Activated CD4-positive, CD25-positive, alpha-beta regulatory T cell (primary cell): ENCODE measurements at regions not wholly inside any gene's neighbourhood (a gene's known extent, or its start where the extent isn't known, plus 50 kb on each side); places are given as distances from the start of the nearest gene placed in this dataset.

Experiments used
- DNase-seq, 4 experiments: peaks; one replicate each; lab custom pipeline; 2025; lab: John Stamatoyannopoulos, UW

DNA sequence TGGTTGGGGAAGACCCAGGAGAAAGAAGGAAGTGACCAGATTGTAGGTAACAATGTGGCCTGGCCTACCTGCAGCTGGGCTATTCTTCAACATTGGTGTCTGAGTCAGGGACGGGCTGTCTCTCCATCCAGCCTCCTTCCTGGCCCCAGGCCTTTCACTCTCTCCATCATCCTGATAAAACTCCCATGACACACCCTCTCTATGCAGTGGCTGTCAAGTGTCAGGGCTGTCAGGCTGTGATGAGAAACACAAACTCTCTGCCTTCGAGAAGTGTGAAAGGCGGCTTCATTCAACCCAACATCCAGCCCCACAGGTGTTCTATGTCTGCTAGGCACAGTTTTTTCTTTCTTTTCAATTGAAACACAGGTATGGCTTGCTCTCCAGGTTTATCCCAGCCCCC lies 153.3 kb upstream of the VSTM2B start:
- no peak for DNase-seq

- DNase-seq: no peak
Observed at GRCh38 chr19:29372921-29373797, 152.6 kb upstream of the VSTM2B start.

- no peak for DNase-seq
Observed at GRCh38 chr19:29375429-29376119, 150.2 kb upstream of the VSTM2B start.

- DNase-seq: no peak
Observed at GRCh38 chr19:29376855-29377354, 148.9 kb upstream of the VSTM2B start.

DNA sequence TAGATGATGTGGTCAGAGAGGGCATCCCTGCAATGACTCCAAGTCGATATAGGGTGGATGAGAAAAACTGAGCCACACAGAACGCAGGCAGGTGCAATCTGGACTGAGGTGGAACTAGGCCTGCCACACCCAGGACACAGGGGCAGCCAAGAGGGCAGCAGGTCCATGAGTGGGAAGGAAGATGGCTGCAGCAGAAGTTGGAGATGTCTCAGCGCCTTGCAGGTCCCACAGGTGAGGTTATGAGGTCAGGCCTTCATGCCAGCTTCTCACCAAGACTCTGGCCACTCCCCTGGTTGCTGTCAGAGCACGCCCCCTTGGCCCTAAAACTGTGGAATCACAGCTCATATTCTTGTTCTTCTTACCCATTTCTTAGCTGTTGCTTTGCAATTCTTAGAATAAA lies 147.7 kb upstream of the VSTM2B start:
- DNase-seq: no peak

- no peak for DNase-seq
Observed at GRCh38 chr19:29378543-29379080, 147.2 kb upstream of the VSTM2B start.

- DNase-seq: no peak
Observed at GRCh38 chr19:29379257-29380021, 146.4 kb upstream of the VSTM2B start.

GRCh38 chr19:29380581-29380980 lies 145.2 kb upstream of the VSTM2B start:
- DNase-seq: no peak

- DNase-seq: no peak
Observed at GRCh38 chr19:29381353-29382203, 144.2 kb upstream of the VSTM2B start.

DNA sequence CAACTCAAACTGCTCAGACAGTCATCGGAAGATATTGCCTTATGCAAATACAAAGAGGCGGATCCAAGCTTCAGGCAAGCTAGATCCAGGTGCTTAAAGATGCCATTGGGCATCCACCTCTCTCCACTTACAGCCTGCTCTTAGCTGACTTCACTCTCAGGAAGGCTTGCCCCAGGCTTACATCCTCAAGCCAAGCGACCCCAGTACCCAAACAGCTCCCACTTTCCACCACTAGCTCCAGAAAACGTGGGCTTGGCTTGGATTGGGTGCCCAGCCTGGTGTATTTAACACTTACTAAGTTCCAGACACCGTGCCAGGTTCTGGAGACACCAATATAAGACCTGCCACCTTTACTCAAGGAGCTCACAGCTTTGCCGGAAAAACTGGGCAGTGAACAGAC lies 142.1 kb upstream of the VSTM2B start:
- DNase-seq: no peak

DNA sequence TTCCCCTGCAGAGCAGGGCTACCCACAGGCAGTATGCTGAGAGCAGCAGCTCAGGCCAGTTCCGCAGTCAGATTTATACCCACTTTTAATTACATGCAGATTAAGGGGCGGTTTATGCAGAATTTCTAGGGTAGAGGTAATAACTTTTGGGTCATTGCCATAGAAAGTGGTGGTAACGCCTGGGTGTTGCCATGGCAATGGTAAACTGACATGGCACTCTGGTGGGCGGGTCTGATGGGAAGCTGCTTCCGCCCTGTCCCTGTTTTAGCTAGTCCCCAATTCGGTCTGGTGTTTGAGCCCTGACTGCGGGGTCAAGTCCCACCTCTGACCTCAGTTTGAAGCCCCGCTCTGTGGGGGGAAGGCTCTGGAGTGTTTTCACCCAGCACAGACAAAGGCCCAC lies 141.1 kb upstream of the VSTM2B start:
- no peak for DNase-seq

- DNase-seq: no peak
Observed at GRCh38 chr19:29385191-29385795, 140.5 kb upstream of the VSTM2B start.

GRCh38 chr19:29386970-29387369 lies 138.8 kb upstream of the VSTM2B start:
- DNase-seq: no peak

DNA sequence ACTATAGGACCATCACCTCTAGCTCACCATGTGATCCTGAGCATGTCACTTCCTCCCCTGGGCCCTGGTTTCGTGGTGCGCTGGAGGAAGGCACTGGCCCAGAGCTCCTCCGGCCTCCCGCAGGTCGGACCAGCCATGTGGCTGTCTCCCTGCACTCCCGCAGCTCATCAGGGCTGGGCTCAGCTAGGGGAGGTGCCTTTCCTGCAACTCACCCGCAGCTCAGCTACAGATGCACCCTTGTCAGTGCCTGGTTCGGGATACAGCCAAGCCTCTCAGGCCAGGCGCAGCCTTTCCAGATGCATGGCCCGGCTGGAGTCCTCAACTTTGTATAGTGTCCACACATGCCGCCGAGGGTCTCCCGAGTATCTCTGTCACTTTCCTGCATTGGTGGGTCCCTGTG lies 138.2 kb upstream of the VSTM2B start:
- no peak for DNase-seq

DNA sequence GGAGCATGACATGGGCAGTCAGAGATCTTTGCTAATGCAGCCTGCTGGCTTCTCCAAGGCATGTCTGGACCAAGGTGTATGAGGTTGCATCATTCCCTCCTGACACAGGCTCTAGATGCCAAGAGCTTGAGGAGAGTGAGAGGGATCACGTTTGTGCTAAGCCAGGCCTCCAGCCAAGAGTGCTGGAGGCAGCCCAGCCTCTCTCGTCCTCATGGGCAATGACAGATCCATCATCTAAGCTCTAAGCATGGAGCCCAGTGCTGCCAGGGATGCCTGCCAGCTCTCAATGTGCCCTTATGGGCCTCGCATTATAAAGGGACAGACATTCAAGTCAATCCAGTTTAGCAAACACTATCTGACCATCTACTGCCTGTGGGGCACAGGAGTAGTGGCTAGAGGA lies 136.3 kb upstream of the VSTM2B start:
- DNase-seq: no peak

DNA sequence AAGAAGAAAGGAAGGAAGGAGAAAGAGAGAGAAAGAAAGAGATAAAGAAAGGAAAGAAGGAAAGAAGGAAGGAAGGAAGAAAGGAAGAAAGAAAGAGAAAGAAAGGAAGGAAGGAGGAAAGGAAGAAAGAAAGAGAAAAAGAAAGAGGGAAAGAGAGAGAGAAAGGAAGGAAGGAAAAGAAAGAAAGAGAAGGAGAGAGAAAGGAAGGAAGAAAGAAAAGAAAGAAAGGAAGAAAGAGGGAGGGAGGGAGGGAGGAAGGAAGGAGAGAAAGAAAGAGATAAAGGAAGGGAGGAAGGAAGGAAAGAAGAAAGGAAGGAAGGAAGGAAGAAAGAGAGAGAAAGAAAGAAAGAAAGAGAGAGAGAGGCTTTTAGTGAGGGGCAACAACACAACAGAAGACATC lies 135.1 kb upstream of the VSTM2B start:
- no peak for DNase-seq

GRCh38 chr19:29393915-29394460 lies 131.8 kb upstream of the VSTM2B start:
- no peak for DNase-seq

DNA sequence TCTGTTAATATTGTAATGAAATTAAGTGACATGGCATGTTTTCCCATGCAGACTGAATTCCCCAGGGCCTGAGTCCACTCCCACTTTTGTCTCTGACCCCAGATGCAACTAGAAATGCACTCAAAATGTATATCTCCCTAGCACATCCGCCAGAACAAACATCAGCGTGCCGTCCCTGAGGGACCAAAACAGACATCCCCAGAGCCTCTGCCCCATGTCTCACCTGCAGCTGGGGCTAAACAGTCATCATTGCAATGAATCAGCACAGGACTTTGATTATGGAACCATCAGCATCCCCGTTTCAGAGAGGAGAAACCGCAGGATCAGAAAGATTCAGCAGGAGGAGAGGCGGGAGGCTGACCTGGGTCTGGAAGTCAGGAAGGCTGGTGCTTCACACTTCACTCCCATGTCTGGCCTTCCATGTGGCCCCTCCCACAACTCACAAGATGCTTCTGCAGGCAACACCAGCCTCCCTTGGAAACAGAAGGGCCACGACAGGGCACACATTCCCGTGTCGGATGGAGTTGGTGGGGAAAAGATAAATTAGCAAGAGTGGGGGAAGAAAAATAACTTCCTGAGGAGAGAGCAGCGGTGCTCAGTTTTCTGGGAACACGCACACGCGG lies 130.6 kb upstream of the VSTM2B start:
- DNase-seq: no peak

GRCh38 chr19:29395734-29396414 lies 129.9 kb upstream of the VSTM2B start:
- DNase-seq: no peak

DNA sequence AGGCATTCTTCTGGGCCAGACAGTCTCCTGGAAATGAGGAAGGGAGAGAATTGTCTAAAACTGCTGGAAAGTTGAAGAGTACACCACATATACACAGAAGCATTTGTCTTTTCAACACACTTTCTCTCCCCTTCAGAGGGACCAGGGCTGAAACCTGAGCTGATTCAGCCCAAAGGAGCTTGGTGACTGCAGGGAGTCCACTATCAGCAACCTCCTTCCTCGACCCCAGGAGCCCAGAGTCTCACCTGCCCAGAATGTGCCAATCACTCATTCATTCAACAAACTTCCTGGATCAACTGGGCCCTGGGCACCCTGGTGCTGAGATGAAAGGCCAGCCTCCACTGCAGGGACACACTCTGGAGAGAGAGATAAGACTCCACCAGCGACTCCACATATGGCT lies 128.9 kb upstream of the VSTM2B start:
- no peak for DNase-seq
